IMR-90 (cell line): ENCODE measurements at regions not wholly inside any gene's neighbourhood (a gene's known extent, or its start where the extent isn't known, plus 50 kb on each side); places are given as distances from the start of the nearest gene placed in this dataset.

ENCODE experiments used
- ATAC-seq: fragments of 200-7000 bp; cut with Tn5 transposase; 2 replicates; pipeline ENCODE4 v1.9.1; 2020; ENCODE audit warnings: low read depth, mild to moderate bottlenecking, moderate library complexity
- BruUV-seq: library from RNA; stranded (reverse); fragments of 400-500 nt; replicated peaks from 2 replicates; lab custom pipeline; 2021; lab: Mats Ljungman, UMichigan
- CTCF ChIA-PET: fragments of 300-600 bp; formaldehyde crosslinking; extraction: SDS; loops from one replicate; lab custom pipeline; 2021; ENCODE audit warnings: antibody characterized with exemption; lab: Yijun Ruan, JAX
- POLR2A ChIA-PET: fragments of 300-600 bp; sonication (Branson Sonifier 250); formaldehyde crosslinking; loops from one replicate; lab custom pipeline; 2022; ENCODE audit warnings: antibody characterized with exemption; ENCODE audit not compliant: unreplicated experiment; lab: Charles Lee
- DNase-seq: peaks from one replicate; pipeline ENCODE4 v3.0.0; 2013
- H2AFZ ChIP-seq: replicated peaks from 2 replicates; pipeline ENCODE3; 2013; ENCODE audit warnings: low read length, mild to moderate bottlenecking; ENCODE audit not compliant: poor library complexity
- H2AK5ac ChIP-seq: 2 replicates; pipeline ENCODE4 v1.6.1; 2013; ENCODE audit warnings: low read depth, low read length, inconsistent platforms
- H2AK9ac ChIP-seq: replicated peaks from 2 replicates; pipeline ENCODE3; 2013; ENCODE audit warnings: mild to moderate bottlenecking, low read depth, low read length, moderate library complexity; ENCODE audit not compliant: poor library complexity
- H2BK120ac ChIP-seq: 2 replicates; pipeline ENCODE4 v1.6.1; 2013; ENCODE audit warnings: low read depth, low read length, inconsistent platforms
- H2BK15ac ChIP-seq: 3 replicates; pipeline ENCODE4 v1.6.1; 2013; ENCODE audit warnings: low read depth, low read length, inconsistent platforms
- H2BK20ac ChIP-seq: 2 replicates; pipeline ENCODE4 v1.6.1; 2013; ENCODE audit warnings: low read depth, mild to moderate bottlenecking, inconsistent platforms, low read length, moderate library complexity
- H2BK5ac ChIP-seq: 2 replicates; pipeline ENCODE4 v1.6.1; 2013; ENCODE audit warnings: mild to moderate bottlenecking, low read depth, low read length, inconsistent platforms; ENCODE audit not compliant: poor library complexity, severe bottlenecking
- H3K14ac ChIP-seq: replicated peaks from 2 replicates; pipeline ENCODE4 v1.6.1; 2013; ENCODE audit warnings: low read depth, low read length, inconsistent platforms
- H3K18ac ChIP-seq: 2 replicates; pipeline ENCODE4 v1.6.1; 2013; ENCODE audit warnings: low read depth, low read length, control low read depth
- H3K23ac ChIP-seq: 2 replicates; pipeline ENCODE4 v1.6.1; 2013; ENCODE audit warnings: low read depth, low read length, inconsistent platforms
- H3K27ac ChIP-seq: 2 replicates; pipeline ENCODE4 v1.5.1; 2013; ENCODE audit warnings: mild to moderate bottlenecking, control low read depth, low read length; ENCODE audit not compliant: insufficient read depth
- H3K27me3 ChIP-seq: 2 replicates; pipeline ENCODE4 v1.6.1; 2013; ENCODE audit warnings: low read length; ENCODE audit not compliant: control insufficient read depth, insufficient read depth
- H3K36me3 ChIP-seq: 2 replicates; pipeline ENCODE4 v1.6.1; 2013; ENCODE audit warnings: low read length, mixed read lengths; ENCODE audit not compliant: control insufficient read depth, insufficient read depth
- H3K4ac ChIP-seq: 2 replicates; pipeline ENCODE4 v1.6.1; 2013; ENCODE audit warnings: low read depth, low read length, inconsistent platforms
- H3K4me1 ChIP-seq: 2 replicates; pipeline ENCODE4 v1.6.1; 2013; ENCODE audit warnings: low read length, mixed read lengths; ENCODE audit not compliant: control insufficient read depth, insufficient read depth
- H3K4me2 ChIP-seq: 2 replicates; pipeline ENCODE4 v1.6.1; 2013; ENCODE audit warnings: low read depth, mild to moderate bottlenecking, control low read depth, low read length, moderate library complexity
- H3K4me3 ChIP-seq: 2 replicates; pipeline ENCODE4 v1.5.1; 2013; ENCODE audit warnings: low read depth, mild to moderate bottlenecking, control low read depth, low read length, moderate library complexity; ENCODE audit not compliant: insufficient read depth
- H3K56ac ChIP-seq: 2 replicates; pipeline ENCODE4 v1.6.1; 2013; ENCODE audit warnings: low read length, inconsistent platforms; ENCODE audit not compliant: insufficient read depth; ENCODE audit errors: extremely low read depth
- H3K79me1 ChIP-seq, 2 experiments: 2 replicates each; pipeline ENCODE4 v1.6.1; 2013; ENCODE audit warnings: low read length in 2 of 2, inconsistent platforms in 1 of 2, low read depth in 1 of 2
- H3K9ac ChIP-seq: 2 replicates; pipeline ENCODE4 v1.6.1; 2013; ENCODE audit warnings: low read depth, low read length, control low read depth
- H3K9me1 ChIP-seq: 2 replicates; pipeline ENCODE4 v1.6.1; 2013; ENCODE audit warnings: low read length, inconsistent platforms; ENCODE audit not compliant: insufficient read depth
- H3K9me3 ChIP-seq: 2 replicates; pipeline ENCODE4 v1.6.1; 2013; ENCODE audit warnings: low read length; ENCODE audit not compliant: control insufficient read depth, insufficient read depth
- H4K20me1 ChIP-seq: 2 replicates; pipeline ENCODE4 v1.6.1; 2013; ENCODE audit warnings: low read length, inconsistent platforms; ENCODE audit not compliant: insufficient read depth
- H4K5ac ChIP-seq: 2 replicates; pipeline ENCODE4 v1.6.1; 2013; ENCODE audit warnings: mild to moderate bottlenecking, low read depth, low read length, control low read depth
- H4K8ac ChIP-seq, 2 experiments: 2 replicates each; pipeline ENCODE4 v1.6.1; 2013; ENCODE audit warnings: low read depth in 2 of 2, low read length in 2 of 2, control low read depth in 1 of 2, inconsistent platforms in 1 of 2
- H4K91ac ChIP-seq: 2 replicates; pipeline ENCODE4 v1.6.1; 2013; ENCODE audit warnings: low read depth, low read length, inconsistent platforms; ENCODE audit not compliant: insufficient read depth
- FOS ChIP-seq: fragments of 150-350 bp; IDR thresholded peaks from 2 replicates; pipeline ENCODE4 v1.6.1; 2016; ENCODE audit warnings: low read depth, low read length
- WGBS, 2 experiments: methylation state at CpG; one replicate each; pipeline versions ENCODE4 v1.1.5 to v1.1.7; 2013; ENCODE audit warnings: missing lambda C conversion rate in 2 of 2; ENCODE audit not compliant: insufficient read length in 1 of 2; ENCODE audit errors: extremely low coverage in 2 of 2; 5-methylcytosine and 5-hydroxymethylcytosine counted together
- dilution Hi-C: fragments of 300-500 bp; cut with HindIII; formaldehyde crosslinking; loops from one replicate; pipeline ENCODE4 v1.14.3; 2018; ENCODE audit warnings: low sequenced_read_pairs; ENCODE audit not compliant: unreplicated experiment
- in situ Hi-C: fragments of 300-500 bp; cut with MboI; formaldehyde crosslinking; loops from 3 replicates; pipeline ENCODE4 v1.14.3; 2019; ENCODE audit warnings: low sequenced_read_pairs, inconsistent platforms, mixed read lengths
- intact Hi-C: fragments of 100-400 bp; cut with micrococcal nuclease; formaldehyde crosslinking; loops from 2 replicates; pipeline ENCODE4 v1.10.0; 2022

DNA sequence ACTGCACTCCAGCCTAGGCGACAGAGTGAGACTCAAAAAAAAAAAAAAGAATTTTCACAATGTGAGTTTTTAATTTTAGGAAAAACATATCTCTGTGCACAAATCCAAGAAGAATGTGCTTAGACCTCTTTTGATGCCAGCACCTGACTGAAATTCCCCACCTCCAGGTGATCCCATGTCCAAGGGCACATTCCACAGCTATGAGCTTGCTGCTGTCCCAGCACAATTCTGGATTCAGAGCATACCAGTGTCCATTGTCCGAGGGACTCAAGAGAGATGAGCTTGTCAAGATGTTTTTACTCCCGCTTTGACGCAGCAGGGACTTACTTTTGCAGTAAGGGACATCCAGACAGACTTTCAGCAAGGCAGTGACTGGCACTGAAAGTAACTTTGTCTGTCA is 489.1 kb upstream of the ACVR2A start:
- H3K4me3 ChIP-seq = no peak overlapping the region
- no peak overlapping the region for H3K27ac ChIP-seq
- intact Hi-C loops (no loop called here), in situ Hi-C loops (no loop called here), dilution Hi-C loops (no loop called here)
- no peak overlapping the region for H3K4ac ChIP-seq
- no peak overlapping the region for H3K9ac ChIP-seq
- no peaks in the 10 kb centered on the region for H3K9me1 ChIP-seq
- H3K27me3 ChIP-seq = no peaks in the 10 kb centered on the region
- CTCF ChIA-PET = no interaction called here
- no peak overlapping the region for H2BK120ac ChIP-seq
- no peaks in the 10 kb centered on the region for H3K79me1 ChIP-seq
- ATAC-seq (no peak), DNase-seq (no peak)
- no peak overlapping the region for H2AK5ac ChIP-seq
- no peak for TF ChIP-seq FOS
- H2BK15ac ChIP-seq = no peak overlapping the region
- no peak overlapping the region for H2AK9ac ChIP-seq
- WGBS, 2 experiments = 62% methylated on average over 3 of the region's 4 CpGs; no CpG with 5 or more reads in 1 of the 2 experiments
- H2BK20ac ChIP-seq = no peak overlapping the region
- H3K9me3 ChIP-seq = no peaks in the 10 kb centered on the region; the same call in 1 of the 2 replicates
- no peak overlapping the region for H4K5ac ChIP-seq
- no TSS peak for BruUV-seq
- no peak overlapping the region for H2BK5ac ChIP-seq
- H4K8ac ChIP-seq = no peak overlapping the region
- H3K4me1 ChIP-seq = no peaks in the 10 kb centered on the region
- no peak overlapping the region for H3K14ac ChIP-seq
- H4K91ac ChIP-seq = no peak overlapping the region
- H4K20me1 ChIP-seq = no peaks in the 10 kb centered on the region
- no peak overlapping the region for H3K18ac ChIP-seq
- H2AFZ ChIP-seq = no peak overlapping the region
- H3K36me3 ChIP-seq = no peaks in the 10 kb centered on the region
- POLR2A ChIA-PET = no interaction called here
- H3K56ac ChIP-seq = no peak overlapping the region
- H3K23ac ChIP-seq = no peak overlapping the region
- H3K4me2 ChIP-seq = no peak overlapping the region
